Esophagus mucosa (tissue), 1 donor: ENCODE measurements at regions not wholly inside any gene's neighbourhood (a gene's known extent, or its start where the extent isn't known, plus 50 kb on each side); places are given as distances from the start of the nearest gene placed in this dataset.

ENCODE experiments used
- ATAC-seq: fragments of 200-7000 bp; cut with Tn5 transposase; one replicate; pipeline ENCODE4 v1.9.1; 2020
- donor health status: DM: yes; HTN: yes; CAD: no.

DNA sequence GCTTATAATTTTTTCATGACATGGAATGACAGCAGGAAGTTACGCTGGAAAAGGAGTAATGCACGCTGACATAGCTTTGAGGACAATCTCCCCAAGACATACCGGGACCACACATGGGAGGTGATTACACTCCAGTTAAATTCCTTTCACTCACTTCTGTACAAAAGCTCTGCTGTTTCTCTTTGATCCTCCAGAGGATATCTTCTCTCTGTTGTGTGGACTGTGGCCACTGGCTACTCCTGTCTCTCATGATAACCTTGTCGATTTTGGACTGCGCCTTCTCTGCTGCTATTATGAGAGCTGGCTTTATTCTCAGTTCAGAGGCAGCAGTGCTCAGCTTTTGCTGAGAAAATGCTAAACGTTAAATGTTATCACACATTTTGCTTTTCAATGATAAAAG lies 464.6 kb downstream of the FGF9 start:
- no peak for ATAC-seq

DNA sequence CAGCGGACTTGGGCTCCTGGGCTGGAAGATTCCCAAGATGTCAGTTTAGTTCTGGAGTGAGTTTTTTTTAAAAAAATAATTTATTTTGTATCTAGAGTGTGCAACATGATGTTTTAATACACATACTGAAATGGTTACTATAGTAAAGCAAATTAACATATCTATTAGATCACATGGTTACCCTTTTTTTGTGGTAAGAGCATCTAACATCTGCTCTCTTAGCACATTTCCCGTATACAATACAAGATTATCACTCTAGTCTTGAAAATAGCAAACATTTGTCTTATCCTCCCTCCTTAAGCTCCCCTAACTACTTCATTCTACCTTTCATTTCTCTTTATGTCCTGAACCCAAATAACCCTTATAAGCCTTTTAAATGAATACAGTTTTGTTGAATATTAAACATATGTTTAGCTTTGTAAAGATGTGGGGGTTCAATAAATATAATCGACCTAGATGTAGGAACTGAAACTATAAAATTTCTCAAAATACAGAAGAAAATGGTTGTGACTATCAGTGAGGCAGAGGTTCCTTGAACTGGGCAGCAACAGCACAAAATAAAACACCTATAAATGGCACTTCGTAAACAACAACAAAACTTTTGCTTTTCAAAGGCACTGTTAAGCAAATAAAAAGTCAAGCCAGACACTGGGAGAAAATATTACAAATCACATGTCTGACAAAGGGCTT lies 466.6 kb downstream of the FGF9 start:
- ATAC-seq, result no peak

DNA sequence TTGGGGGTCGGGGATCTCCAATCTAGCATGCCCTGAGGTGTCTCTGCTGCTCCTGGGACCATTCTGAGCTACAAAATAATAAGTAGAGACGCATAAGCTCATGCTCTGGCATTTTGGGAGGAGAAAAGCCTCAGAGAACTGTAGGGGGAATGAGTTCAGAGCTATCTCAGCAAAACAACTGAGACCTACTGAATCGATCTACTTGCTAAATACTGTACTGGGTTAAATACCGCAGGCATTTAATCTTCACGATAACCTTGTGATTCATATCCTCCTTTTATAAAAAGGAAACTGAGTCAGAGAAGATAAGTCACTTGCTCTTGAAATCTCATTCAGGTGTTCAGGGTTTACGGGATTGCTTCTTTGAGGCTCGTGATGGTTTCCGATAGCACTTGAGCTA lies 468.1 kb downstream of the FGF9 start:
- ATAC-seq, result no peak

DNA sequence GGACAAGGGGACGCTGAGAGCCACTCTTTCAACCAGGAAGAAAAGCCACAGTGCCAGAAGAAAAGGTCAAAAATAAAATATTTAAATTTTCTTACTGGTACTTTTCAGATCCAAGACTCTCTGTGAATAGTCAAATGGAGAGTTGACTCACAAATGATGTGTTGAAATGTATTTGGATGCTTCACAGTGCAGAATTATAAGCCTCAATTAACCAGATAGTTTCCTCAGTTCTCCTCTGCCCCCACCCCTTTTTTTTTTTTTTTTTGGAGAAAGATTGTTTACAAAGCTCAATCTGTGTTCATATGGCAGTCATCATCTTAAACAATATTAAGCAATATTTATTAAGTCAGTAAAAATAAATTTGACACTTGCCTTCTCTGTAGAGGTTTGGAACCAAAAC lies 470.8 kb downstream of the FGF9 start:
- ATAC-seq, result no peak

DNA sequence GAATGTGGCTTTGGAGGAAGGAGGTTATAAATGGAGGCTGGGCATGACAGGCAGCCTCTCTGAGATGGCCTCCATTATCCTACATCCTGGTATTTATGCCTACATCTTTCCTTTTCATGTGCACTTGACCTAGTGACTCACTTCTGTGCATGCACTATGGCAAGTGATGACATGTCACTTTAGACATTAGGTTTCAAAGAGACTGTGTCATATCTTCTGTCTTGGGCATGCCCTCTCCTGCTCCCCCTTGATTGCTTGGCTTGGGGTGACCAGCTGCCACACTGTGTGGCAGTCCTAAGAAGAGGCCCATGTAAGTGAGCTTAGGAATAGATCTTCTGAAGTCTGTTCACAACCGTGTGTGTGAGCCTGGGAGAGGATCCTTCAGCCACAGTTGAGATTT lies 472.8 kb downstream of the FGF9 start:
- ATAC-seq, result peak; percentile 53

DNA sequence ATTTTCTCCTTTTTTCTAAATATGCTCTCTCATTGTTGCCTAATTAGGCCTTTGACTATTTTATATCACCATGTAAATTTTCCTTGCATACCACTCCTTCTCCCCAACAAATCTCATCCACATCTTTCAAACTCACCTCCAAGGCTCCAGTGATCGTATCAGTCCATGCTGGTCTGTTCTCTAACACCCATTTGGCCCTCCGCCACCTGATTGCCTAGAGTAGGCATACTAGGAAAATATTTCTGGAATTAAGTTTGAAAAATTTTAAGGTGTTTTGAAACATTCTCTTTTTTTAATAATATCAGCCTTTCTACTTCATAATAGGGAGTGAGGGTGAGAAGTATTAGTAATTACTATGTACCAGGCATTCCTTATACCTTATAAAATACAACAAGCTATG lies 473.9 kb downstream of the FGF9 start:
- ATAC-seq, result no peak

DNA sequence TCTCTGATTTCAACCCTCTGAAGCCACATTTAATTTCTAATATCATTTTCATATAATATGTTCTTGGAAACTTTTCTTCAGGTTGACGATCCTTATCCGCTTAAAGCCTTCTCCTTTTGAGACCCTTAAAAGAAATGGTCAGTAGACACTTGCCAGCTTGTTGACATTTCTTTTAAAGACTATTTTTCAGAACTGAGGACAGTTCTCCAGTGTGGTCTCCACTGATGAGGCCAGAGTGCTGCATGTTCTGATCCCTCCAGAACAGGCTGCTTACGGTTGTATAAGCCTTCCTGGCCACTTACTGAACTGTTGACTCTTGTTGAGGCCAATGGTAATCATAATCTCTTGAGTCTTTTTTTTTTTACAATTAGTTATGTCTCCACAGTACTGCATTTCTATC lies 477.3 kb downstream of the FGF9 start:
- ATAC-seq, result no peak

DNA sequence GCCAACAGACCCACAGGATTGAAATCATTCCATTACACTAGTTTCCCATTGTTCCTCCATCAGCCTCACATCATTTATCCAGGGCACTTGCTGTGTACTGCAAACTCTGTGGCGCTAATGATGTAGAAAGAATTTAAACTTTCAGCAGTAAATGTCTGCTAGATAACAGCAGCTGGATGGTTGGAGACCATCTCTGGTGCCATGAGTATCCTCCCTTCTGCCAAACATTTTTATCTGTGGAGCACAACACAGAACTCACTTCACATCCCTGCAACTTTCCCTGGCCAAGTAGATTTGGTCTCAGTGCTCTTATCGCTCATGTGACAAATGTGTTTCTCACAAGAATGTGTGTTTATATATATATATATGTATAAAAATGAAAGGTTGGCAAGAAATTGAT lies 481.9 kb downstream of the FGF9 start:
- no peak for ATAC-seq

DNA sequence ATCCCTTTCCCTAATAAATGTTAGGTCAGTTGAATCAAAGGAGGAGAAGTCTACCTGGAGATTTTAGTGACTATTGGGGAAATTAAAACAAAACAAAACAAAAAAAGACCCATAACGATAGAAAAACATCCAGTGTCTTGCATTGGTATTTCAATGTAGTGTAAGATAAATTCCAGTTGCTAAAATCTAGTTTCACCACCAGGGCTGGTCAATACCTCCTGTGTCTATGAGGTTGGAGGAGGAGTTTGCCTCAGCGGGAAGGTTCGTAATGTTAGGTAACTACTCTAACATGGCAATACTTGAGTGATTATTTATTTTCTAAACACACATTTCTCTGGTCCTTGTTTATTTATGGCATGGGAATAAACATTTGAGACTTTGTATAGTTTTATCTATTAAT lies 483.2 kb downstream of the FGF9 start:
- ATAC-seq, result no peak

DNA sequence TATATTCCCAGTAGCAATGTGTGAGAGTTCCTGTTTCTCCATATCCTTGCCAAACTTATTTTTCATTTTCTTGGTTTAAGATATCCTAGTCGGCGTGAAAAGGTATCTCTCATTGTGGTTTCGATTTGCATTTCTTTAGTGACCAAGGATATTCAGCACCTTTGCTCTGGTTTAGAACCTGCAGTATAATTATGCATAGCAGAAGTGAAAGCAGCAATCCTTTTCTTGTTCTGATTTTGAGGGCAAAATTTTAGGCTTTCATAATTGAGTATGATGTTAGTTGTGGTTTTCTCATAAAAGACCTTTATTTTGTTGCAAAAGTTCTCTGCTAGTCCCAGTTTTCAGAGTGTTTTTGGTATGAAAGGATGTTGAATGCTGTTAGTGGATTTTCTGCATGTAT lies 491.0 kb downstream of the FGF9 start:
- no peak for ATAC-seq

DNA sequence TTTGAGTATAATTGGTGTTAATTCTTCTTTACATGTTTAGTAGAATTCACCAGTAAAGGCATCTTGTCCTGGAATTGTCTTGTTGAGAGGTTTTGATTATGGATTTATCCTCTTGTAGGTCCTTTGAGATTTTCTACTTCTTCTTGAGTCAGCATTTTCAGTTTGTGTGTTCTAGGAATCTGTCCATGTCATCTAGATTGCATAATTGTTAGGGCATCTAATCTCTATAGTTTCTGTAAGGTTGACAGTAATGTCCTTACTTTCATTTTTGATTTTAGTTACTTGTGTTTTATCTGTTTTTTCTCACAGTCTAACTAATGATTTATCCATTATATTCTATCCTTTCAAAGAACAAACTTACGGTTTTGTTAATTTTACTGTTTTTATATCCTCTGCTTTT lies 492.0 kb downstream of the FGF9 start:
- ATAC-seq, result no peak

DNA sequence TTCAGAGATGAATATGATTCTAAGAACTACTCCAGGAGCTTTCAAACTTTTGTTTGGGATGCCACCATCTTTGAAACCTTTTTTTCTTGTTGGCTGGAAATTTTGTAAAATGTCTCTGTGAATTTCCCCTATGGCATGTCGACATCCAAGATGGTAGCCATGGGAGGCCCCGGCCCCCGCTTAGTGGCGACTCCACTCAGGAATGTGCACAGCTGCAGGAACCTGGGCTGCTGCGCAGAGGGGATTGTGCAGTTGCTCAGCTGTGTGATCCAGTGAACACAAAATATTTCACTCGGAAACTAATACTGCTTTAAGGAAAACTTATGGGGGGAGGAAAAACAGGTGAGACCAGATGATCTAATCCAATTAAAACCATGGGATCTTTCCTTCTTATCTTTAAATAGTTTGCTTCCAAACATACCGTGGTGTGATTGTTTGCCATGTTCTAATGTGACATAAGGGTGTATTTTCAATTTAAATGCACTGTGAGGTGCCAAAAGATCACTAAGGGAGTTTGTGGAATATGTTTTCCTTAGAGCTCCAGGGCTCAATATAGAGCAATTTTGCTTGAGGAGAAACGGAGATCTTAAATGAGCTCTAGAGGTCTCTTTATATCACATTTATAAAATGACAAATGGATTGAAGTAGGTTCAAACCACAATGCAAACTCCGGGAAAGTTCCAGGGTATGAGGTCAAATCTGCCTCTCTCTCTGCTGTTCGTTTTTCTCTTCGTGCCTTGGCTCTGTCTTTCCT lies 497.7 kb downstream of the FGF9 start:
- ATAC-seq, result no peak

DNA sequence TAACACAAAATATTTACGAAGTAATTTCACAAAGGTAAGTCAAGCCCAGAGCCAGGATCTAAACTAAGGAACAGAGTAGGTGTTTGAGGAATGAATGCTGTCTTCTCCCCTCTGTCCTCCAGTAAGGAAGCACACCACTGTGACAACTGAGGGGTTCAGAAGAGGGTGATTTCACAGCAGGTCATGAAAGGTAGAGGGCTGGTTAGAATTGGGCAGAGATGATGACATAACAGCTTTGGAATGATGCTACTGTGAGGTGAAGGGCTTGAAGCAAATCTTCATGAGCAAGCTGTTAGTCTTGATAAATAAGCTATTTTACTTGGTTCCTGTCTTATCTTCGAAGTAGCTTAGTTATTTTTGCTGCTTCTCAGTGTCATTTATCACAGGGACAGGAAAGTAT lies 498.6 kb downstream of the FGF9 start:
- no peak for ATAC-seq

DNA sequence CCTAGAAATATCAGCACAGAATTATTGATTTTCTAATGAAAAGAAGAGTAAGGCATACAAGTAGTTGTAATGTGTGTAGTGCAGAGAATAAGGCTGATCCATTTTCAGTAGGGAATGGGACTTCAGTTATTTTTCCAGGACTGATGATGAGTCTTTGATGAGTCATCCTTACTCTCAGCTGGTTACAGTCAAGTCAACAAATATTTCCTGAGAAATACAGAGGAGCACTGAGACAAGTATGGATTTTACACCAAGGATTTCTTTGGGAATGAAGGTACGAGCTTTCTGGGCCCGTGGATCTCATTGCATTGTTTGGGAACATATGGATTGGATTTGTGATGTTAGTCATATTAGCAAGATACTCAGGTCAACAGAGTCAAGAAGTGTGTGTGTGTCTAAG lies 502.7 kb downstream of the FGF9 start:
- ATAC-seq, result no peak

DNA sequence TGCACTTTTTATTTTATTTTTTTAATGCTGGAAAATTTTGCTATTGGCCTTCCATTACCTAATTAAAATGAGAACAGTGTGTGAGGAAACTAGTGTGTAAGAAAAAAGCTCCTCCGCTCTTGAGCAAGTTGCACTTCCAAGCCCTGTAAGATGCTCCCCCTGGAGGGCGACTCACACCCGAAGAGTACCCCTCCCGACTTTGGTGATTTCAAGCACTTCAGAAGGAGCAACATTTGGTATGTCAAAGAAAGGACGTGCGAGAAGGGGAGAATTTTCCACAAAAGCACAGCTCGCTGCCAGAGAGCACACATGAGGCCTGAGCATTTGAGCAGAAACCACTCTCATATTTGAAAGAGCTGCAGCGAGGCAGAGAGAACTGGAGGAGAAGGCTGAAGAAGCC lies 504.4 kb downstream of the FGF9 start:
- ATAC-seq, result no peak

DNA sequence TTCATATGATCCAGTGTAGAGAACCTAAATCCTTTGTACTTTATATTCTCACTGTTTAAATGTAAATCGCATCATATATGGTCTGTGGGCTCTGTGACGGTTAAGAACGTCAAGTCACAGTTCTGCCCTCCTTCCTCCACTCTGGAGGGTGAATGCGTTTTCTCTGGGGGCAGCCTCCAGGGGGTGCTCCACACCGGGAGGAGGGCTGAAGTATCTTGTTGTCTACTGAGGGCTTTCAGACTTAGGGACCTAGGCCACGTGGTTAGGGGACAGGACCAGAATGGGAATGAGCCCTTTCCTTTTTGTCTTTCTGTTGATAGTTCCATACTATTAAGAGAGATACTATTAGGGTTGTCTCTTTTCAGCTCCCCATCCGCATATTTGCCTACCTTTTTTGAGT lies 504.9 kb downstream of the FGF9 start:
- no peak for ATAC-seq

DNA sequence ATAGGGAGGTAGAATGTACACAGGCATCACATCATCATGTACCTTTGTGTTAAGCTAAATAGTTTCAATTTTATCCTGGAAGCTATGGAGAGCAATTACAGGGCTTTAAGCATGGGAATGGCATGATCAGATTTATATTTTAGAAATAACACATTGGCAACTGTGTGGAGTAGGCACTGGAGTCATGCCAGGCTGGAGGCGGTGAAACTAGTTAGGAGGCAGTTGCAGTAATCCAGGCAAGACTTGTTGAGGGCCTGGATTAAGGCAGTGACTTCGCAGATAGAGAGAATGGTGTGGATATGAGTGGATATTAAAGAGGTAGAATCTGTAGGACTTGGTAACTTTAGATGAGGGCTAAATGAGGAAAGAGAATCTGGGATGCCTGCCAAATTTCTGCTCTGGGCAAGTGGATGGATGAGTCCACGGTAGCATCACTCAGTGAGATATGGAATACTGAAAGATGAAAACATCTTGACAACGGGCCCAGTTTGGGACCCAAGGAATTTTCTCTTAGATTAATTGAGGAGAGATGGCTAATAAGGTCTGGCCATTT lies 506.2 kb downstream of the FGF9 start:
- ATAC-seq, result no peak

DNA sequence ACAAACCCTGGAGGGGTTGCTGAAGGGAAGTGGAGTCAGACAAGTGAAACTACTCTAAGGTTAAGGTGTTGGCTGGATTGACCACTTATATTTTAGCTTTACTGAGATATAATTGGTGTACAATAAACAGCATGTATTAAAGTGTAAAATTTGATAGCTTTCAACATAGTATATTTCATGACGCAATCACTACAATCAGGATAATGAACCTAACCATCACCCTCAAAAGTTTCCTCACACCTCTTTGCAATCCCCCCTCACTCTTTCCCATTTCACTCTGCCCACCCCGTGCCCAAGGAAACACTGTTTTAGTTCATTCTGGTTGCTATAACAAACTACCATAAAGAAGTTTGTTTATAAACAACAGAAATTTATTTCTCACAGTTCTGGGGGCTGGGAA lies 508.0 kb downstream of the FGF9 start:
- ATAC-seq, result no peak

DNA sequence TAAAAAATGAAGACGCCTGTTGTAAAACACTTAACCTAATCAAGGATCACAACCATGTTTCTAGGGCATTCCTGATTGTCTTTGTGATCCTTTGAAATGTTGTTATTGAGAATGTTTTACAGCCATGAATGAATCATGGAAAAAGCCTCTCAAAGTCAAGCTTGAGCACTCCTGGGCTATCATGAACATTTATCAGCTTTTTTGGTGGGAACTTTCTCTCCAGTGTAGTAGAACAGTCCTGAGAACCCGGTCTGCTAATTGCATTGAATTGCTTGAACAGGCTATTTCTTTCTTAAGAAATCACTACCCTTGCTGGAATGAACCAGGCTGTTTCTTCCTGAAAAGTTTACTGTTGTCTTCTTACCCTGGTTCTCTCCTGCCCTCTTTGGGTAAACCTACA lies 516.5 kb downstream of the FGF9 start:
- ATAC-seq, result no peak

DNA sequence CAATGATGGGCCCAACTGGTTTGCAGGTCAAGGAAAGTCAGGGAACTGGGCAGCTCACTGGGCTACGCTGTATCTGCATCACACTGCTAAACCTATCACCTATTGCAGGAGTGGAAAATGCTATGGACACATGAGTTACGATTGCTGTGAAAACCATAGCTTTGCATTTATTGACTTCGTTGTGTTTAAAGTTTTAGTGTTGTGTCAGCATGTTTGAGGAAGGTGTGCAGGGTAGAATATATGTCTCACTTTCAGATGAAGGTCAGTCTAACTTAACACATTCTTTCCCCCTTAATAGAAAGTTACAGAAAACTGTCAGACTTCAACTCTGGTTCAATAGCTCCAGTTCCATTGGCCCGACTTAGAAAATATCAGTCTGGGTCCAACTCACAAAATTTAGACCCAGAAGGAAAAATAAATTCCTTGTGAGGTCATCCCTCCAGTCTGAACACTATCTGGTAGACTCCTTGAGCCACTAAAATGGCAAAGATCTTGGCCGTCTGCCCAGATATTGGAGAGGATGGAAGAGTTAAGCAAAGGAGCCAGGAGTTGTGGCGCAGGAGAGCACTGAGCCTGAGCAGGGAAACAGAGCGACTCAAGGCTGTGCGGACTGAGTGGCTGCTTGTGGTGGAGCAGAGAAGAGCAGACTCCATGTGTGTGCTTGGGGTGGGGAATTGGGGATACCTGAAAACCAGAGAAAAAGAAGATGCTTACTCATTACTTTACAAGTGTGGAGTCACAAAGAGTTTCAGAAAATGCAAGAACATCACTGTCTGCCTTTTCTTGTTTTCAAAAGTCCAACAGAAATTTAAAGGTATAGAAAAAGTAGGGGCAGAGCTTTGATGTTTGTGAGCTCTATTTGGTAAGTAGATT lies 518.5 kb downstream of the FGF9 start:
- no peak for ATAC-seq

DNA sequence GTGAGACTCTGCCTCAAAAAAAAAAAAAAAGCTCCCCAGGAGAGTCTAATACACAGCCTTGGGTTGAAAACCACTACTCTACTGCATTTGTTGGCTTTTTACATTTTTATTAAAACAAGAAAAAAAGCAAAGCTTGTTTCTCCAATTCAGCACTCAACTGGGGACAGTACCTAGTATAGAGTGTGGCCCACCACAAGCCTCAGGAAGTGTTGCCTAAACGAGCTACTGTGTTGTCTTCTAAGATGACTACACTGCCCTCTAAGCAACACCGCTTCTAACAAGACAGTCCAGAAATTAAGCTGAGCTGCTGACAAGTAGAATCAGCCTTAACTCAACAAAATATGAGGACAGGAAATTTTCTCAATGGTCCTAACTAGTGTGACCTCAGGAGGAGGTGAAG lies 522.2 kb downstream of the FGF9 start:
- ATAC-seq, result no peak

DNA sequence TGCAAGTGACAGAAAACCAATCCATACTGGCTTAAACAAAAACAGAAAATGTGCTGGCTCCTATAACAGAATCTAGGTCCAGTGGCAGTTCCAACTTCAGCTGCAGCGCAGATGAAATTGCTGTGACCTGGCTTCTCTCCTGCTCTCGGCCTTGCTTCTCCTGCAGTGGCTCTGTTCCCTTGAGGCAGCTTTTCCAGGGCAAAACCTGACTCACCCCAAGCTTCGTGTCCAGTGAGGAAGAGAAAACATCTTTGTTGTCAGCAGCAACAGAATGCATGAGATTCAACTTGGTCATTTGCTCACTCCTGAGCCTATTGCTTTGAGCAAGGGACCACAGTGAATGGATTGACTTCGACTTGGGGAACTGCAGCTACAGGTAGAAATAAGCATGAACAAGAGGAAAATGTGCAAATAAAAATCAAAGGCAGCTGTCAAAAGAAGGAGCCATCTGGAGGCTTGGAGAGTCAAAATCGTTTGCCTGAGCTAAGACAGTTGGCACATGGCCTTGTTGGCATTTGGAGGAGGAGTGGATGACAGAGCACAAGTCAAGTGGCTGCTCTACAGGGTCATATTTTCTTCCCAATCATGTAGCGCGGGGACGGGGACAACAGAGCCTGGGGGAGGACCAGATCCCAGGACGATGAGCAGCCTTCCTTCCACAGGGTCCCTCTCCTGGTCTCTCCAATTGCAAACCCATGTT lies 523.4 kb downstream of the FGF9 start:
- ATAC-seq, result no peak

DNA sequence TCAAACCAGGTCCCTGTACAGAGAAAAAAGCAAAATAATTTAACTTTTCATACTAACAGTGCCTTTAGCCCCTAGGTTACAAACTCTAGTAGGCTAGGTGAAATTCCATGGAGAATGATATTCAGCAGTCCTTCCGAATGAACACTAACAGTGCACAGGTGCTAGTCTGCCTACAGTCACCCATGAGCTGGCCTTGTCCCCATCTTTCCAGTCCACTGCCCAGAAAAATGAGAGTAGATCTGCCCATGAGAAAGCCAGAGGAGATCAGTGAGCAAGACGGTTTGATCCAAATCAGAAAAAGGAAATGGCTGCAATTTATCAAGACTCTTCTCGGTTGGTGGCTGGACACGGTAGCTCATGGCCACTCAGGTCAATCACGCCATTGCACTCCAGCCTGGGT lies 524.9 kb downstream of the FGF9 start:
- no peak for ATAC-seq
